SK-N-MC (cell line): ENCODE measurements at regions not wholly inside any gene's neighbourhood (a gene's known extent, or its start where the extent isn't known, plus 50 kb on each side); places are given as distances from the start of the nearest gene placed in this dataset.
"Not testable (repeated sequence)": the region's sequence is repeated elsewhere in the genome, so short reads cannot be mapped to it uniquely, and the experiment has no call there.

Experiments used
- DNase-seq: peaks from one replicate; pipeline ENCODE4 v3.0.0-alpha.2; 2011; ENCODE audit warnings: low read depth, low spot score
- H3K27ac ChIP-seq: fragments of 200-600 bp; sonication (generic); 2 replicates; pipeline ENCODE4 v1.5.1; 2016; ENCODE audit warnings: mixed run types
- H3K36me3 ChIP-seq: fragments of 200-600 bp; sonication (generic); 2 replicates; pipeline ENCODE4 v1.6.1; 2017; ENCODE audit warnings: antibody characterized with exemption, low read length, mixed read lengths; ENCODE audit not compliant: insufficient read depth
- H3K4me3 ChIP-seq: fragments of 200-600 bp; sonication (generic); 2 replicates; pipeline ENCODE4 v1.5.1; 2016
- H3K9ac ChIP-seq: fragments of 200-600 bp; sonication (generic); 2 replicates; pipeline ENCODE4 v1.8.0; 2017; ENCODE audit warnings: mixed run types, mixed read lengths; ENCODE audit not compliant: insufficient read length
- H3K9me3 ChIP-seq: fragments of 200-600 bp; sonication (generic); 2 replicates; pipeline ENCODE4 v1.6.1; 2017; ENCODE audit warnings: low read depth, mild to moderate bottlenecking, antibody characterized with exemption, low read length, moderate library complexity, mixed read lengths
- POLR2AphosphoS5 ChIP-seq: IDR thresholded peaks from 2 replicates; pipeline ENCODE4 v1.6.1; 2012; ENCODE audit warnings: mild to moderate bottlenecking, low read depth, low read length, borderline replicate concordance

DNA sequence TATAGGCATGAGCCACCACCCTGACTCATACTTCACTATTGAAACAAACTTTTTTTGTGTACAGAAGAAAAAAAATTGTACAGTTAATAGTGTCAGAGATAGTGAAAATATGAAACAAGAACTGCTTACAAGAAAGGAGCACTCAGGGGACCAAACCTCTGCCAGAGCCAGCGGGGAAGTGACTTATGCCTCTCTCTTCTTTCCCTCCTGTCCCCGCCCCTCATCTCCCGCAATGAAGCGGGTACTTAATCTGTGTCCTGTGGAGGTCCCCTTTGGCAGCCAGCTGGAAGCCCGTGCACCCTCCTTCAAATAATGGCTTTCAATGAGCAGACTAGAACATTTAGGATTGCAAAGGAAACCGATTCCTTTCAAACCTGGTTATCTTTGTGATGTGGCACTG, 51.5 kb downstream of the PPIAL4A start:
- H3K9me3 ChIP-seq, H3K4me3 ChIP-seq, H3K27ac ChIP-seq, DNase-seq, H3K9ac ChIP-seq, H3K36me3 ChIP-seq: not testable (repeated sequence)

DNA sequence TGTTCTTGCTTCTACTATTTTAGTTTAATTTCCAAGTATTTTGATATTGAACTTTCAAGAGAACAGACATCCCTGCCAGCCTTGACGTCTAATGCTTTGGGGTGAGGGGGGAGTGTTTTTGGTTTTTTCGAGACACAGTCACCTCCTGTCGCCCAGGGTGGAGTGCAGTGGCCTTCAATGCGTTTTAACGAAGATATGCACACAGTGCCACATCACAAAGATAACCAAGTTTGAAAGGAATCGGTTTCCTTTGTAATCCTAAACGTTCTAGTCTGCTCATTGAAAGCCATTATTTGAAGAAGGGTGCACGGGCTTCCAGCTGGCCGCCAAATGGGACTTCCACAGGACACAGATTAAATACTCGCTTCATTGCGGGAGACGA, 52.3 kb downstream of the PPIAL4A start:
- not testable (repeated sequence) for H3K9me3 ChIP-seq, H3K27ac ChIP-seq, H3K4me3 ChIP-seq, H3K9ac ChIP-seq, DNase-seq, H3K36me3 ChIP-seq

DNA sequence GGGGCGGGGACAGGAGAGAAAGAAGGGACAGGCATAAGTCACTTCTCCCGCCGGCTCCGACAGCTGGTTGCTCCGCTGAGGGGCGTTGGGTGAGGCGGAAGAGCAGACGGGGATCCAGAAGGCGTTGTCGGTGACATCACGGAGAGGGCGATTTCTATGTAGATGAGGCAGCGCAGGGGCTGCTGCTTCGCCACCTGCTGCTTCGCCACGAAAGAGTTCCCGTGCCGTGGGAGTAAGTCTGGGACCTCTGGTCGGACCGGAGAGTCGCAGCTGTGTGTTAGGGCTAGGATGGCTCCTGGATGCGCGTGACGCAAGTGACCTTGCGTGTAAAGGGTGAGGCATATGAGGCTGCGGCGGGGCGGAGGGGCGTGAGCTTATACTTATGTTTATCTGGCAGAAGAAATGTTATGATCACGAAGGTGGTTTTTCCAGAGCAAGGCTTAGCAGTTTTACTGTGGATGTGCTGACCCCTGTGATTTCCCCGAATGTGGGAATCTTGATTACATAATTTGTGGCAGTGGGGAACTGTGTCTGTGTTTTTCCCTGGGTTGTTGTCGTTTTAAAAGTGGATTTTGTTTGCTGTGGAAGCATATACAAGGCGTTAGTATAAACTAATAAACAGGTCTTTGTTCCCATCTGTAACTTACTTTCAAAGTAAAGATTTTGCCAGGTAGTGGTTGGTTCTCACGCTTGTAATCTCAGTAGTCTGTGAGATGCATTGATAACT, 52.8 kb downstream of the PPIAL4A start:
- TF ChIP-seq POLR2AphosphoS5, result peak; percentile 96
- DNase-seq, result peak; percentile 51
- H3K9me3 ChIP-seq, H3K4me3 ChIP-seq, H3K36me3 ChIP-seq, H3K9ac ChIP-seq, H3K27ac ChIP-seq: not testable (repeated sequence)

DNA sequence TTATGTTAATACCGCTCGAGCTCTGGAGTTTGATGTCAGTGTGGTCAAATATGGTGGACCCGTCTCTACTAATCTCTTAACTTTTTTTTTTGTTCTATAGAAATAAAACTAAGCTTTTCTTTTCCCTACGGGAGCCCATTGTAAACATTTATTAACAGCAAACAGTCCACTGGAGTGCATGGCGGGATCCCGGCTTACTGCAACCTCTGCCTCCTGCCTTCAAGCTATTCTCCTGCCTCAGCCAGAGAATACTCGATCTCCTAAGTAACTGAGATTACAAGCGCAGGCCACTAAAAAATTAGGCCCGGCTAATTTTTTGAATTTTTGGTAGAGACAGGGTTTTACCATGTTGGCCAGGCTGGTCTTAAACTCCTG, 53.4 kb downstream of the PPIAL4A start:
- not testable (repeated sequence) for H3K27ac ChIP-seq, H3K4me3 ChIP-seq, H3K36me3 ChIP-seq, H3K9me3 ChIP-seq, H3K9ac ChIP-seq, DNase-seq

DNA sequence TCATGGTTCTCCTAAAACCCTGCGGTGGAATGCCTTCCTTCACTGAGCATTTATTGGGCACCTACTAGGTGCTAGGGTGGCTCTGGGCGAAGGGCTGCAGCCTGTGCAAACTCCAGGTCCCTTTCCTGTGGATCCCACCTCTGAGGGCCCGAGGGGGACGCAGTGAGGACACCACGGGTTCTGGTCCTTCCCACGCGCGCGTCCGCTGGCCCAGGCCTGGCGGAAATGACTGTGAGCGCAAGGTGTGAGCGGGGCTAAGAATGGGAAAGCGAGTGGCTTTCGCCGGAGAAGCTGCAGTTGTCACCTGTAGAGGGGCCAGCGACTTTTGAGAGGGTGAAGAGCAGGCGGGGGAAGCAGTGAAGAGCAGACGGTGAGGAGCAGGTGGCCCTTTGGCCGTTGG, 55.1 kb downstream of the PPIAL4A start:
- H3K27ac ChIP-seq, DNase-seq, H3K9me3 ChIP-seq, H3K36me3 ChIP-seq, H3K4me3 ChIP-seq, H3K9ac ChIP-seq: not testable (repeated sequence)

DNA sequence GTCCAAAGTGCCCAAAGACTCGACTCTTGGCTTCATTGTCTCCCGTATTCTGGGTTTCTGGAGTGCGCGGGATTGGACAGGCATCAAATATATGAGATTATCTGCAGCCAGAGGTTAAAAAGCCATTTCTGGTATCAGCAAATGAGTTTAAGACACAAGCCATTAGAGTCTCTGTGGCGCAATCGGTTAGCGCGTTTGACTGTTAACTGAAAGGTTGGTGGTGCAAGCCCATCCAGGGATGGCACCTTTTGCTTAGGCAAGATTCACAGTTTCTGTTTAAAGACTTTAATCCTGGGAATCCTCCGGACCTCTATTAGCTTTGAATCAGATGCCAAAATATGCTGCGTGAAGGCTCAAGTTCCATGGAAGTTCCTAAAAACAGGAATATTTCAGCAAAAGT, 55.6 kb downstream of the PPIAL4A start:
- not testable (repeated sequence) for H3K4me3 ChIP-seq, H3K9ac ChIP-seq, H3K9me3 ChIP-seq, DNase-seq, H3K36me3 ChIP-seq, H3K27ac ChIP-seq

DNA sequence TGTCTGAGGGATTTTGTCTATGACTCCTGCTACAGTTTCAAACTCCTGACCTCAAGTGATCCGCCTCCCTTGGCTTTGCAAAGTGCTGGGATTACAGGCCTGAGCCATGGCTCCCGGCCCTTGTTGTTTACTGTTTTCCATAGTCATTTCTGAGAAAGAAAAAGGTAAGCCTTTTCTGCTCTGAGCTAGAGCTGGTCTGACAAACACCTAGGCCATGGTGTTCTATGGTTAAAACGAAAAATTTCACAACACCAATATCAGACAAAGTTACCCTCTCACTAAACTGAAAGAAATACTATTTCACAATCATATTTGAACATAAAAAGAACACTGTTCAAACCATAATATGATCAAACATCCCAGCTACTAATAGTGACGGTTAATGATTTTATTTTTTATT, 57.5 kb downstream of the PPIAL4A start:
- not testable (repeated sequence) for H3K9me3 ChIP-seq, DNase-seq, H3K27ac ChIP-seq, H3K36me3 ChIP-seq, H3K4me3 ChIP-seq, H3K9ac ChIP-seq

DNA sequence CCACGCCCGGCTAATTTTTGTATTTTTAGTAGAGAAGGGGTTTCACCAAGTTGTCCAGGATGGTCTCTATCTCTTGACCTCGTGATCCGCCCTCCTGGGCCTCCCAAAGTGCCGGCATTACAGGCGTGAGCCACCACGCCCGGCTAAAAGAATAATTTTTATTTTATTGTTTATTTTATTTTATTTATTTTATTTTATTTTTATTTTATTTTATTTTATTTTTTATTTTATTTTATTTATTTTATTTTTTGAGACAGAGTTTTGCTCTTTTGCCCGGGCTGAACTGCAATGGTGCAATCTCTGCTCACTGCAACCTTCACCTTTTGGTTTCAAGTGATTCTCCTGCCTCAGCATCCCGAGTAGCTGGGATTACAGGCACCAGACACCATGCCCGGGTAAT, 60.2 kb downstream of the PPIAL4A start:
- H3K27ac ChIP-seq, H3K9ac ChIP-seq, DNase-seq, H3K4me3 ChIP-seq, H3K36me3 ChIP-seq, H3K9me3 ChIP-seq: not testable (repeated sequence)

DNA sequence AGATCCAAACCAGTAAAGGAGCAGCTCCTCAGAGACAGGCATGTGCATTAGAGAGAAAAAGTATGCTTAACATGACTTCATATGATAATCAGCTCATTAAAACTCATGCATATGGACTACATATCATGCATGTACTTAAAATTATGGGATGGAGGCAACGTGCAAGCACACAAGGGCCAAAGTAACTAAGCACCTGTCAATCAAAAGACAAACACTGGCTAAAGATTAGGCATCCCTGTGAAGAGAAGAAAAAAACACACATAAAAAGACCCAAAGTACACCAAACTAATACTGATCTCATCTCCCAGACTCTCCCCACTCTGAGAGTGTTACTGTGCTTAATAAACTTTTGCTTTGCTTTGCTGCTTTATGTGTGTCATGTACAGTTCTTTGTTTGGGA, 61.1 kb downstream of the PPIAL4A start:
- H3K9ac ChIP-seq, H3K9me3 ChIP-seq, DNase-seq, H3K36me3 ChIP-seq, H3K4me3 ChIP-seq, H3K27ac ChIP-seq: not testable (repeated sequence)

DNA sequence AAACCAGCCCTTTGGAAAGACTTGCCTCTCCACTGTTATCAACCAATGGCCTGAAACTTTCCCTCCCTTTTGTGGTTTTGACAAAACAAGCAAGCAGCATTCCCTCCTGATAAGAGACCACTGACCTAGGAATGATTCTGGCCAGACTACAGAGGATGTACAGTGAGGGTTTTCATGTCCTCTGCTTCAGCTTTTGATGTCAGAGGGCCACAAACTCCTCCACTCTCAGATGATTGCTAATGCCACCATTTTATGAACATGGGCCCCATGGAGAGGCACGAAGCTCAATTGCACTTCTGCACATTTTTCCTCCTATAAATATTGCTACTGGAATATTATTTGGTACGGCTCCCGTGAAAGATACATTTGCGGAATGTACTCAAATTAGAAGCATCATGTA, 61.5 kb downstream of the PPIAL4A start:
- DNase-seq, H3K27ac ChIP-seq, H3K36me3 ChIP-seq, H3K4me3 ChIP-seq, H3K9ac ChIP-seq, H3K9me3 ChIP-seq: not testable (repeated sequence)

DNA sequence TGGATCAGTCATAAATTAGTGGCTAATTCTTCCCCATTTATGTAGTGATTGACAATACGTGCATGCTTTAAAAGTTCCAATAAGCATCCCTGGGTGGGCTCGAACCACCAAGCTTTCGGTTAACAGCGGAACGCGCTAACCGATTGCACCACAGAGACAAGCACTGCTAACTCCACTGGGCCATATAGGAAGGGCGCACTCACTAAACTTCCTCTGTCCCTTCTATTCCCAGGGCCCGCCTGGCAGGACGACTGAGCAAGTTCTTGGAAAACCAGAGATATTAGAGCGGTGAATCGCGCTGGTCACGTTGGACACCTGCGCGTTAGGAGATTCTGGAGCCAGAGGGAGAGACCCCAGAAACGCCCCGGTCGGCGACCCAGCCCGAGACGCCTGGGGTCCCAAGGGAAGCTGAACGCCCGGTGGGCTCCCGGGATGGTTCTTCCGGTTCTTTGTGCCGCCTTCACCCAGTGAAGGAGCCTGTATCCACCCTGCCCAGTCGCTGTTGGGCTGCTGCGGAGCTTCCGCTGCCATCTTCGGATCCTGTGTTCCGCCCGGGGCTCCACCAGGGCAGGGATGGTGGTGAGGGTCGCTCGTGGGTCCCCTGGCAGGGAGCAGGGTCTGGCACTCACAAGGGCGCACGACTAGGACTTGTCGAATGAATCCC, 62.8 kb downstream of the PPIAL4A start:
- not testable (repeated sequence) for H3K36me3 ChIP-seq, H3K9ac ChIP-seq, H3K9me3 ChIP-seq, H3K27ac ChIP-seq, DNase-seq, H3K4me3 ChIP-seq

DNA sequence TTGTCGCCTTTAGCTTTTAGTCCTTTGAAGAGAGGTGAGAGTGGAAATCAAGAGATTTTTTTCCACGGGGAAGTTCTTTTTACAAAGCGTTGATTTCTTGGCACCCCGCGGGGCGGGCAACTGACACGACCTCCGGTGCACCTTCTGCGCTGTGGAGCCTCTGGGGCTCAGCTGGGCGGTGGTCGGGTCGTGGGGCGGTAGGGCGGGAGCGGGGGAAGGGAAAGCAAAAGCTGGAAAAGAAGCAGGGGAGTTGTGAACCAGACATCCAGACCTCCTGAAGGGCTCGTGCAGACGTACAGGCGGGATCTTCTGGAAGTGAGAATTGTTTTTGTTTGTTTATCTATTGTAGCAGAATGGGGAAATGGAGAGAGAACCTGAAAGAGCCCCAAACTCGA, 63.3 kb downstream of the PPIAL4A start:
- H3K4me3 ChIP-seq, DNase-seq, H3K36me3 ChIP-seq, H3K9ac ChIP-seq, H3K27ac ChIP-seq, H3K9me3 ChIP-seq: not testable (repeated sequence)
